H1 (cell line): ENCODE measurements at regions not wholly inside any gene's neighbourhood (a gene's known extent, or its start where the extent isn't known, plus 50 kb on each side); places are given as distances from the start of the nearest gene placed in this dataset.

Source experiments
- CTCF ChIA-PET: fragments of 300-600 bp; sonication (Branson Sonifier 250); formaldehyde crosslinking; loops from one replicate; lab custom pipeline; 2021; ENCODE audit not compliant: partially characterized antibody; lab: Charles Lee
- POLR2A ChIA-PET: fragments of 300-600 bp; sonication (Branson Sonifier 250); formaldehyde crosslinking; loops from one replicate; lab custom pipeline; 2021; ENCODE audit warnings: inconsistent platforms; ENCODE audit not compliant: partially characterized antibody; lab: Charles Lee
- DNase-seq, 2 experiments: peaks; one replicate each; pipeline versions ENCODE4 v3.0.0 to v3.0.0-alpha.2; 2010 to 2022; ENCODE audit warnings: low spot score in 2 of 2, low read depth in 1 of 2, mixed read lengths in 1 of 2
- FAIRE-seq: peaks from 2 replicates; lab custom pipeline; 2011; peaks lifted over from hg19 to GRCh38; lab: Jason Lieb, UNC
- H2AFZ ChIP-seq: 2 replicates; pipeline ENCODE4 v1.8.1; 2012; ENCODE audit warnings: low read length, inconsistent platforms
- H2AK5ac ChIP-seq: 2 replicates; pipeline ENCODE4 v1.6.1; 2013; ENCODE audit warnings: low read depth, low read length
- H2BK120ac ChIP-seq: replicated peaks from 2 replicates; pipeline ENCODE3; 2013; ENCODE audit warnings: low read depth, low read length, inconsistent platforms
- H2BK12ac ChIP-seq: 2 replicates; pipeline ENCODE4 v1.6.1; 2013; ENCODE audit warnings: low read depth, low read length
- H2BK15ac ChIP-seq: 2 replicates; pipeline ENCODE4 v1.6.1; 2013; ENCODE audit warnings: low read length
- H2BK20ac ChIP-seq: 2 replicates; pipeline ENCODE4 v1.6.1; 2013; ENCODE audit warnings: low read length
- H2BK5ac ChIP-seq: 2 replicates; pipeline ENCODE4 v1.6.1; 2013; ENCODE audit warnings: low read depth, low read length
- H3K14ac ChIP-seq: 2 replicates; pipeline ENCODE4 v1.6.1; 2013; ENCODE audit warnings: inconsistent platforms; ENCODE audit not compliant: insufficient read length
- H3K18ac ChIP-seq: 2 replicates; pipeline ENCODE4 v1.6.1; 2013; ENCODE audit warnings: low read length; ENCODE audit errors: extremely low read depth
- H3K23ac ChIP-seq: 2 replicates; pipeline ENCODE4 v1.6.1; 2013; ENCODE audit warnings: inconsistent platforms; ENCODE audit not compliant: insufficient read length
- H3K23me2 ChIP-seq: 2 replicates; pipeline ENCODE4 v1.6.1; 2013; ENCODE audit warnings: low read depth, low read length
- H3K27ac ChIP-seq: 2 replicates; pipeline ENCODE4 v1.6.1; 2011; ENCODE audit warnings: low read depth, low read length, inconsistent platforms
- H3K27me3 ChIP-seq, 4 experiments: replicated peaks in 1 of 4; 1 replicate in 1 of 4; 2 replicates in 3 of 4; pipeline versions ENCODE4 v1.6.1 to v1.8.1; 2011 to 2013; ENCODE audit warnings: low read length in 3 of 4, mild to moderate bottlenecking in 3 of 4, inconsistent platforms in 2 of 4, mixed read lengths in 2 of 4, moderate library complexity in 1 of 4; ENCODE audit not compliant: control insufficient read depth in 3 of 4, insufficient read depth in 3 of 4; ENCODE audit errors: extremely low read depth in 1 of 4
- H3K36me3 ChIP-seq, 4 experiments: 2 replicates each; pipeline versions ENCODE4 v1.6.1 to v1.8.1; 2011 to 2013; ENCODE audit warnings: mild to moderate bottlenecking in 4 of 4, low read length in 3 of 4, moderate library complexity in 2 of 4, control low read depth in 1 of 4, inconsistent platforms in 1 of 4; ENCODE audit not compliant: insufficient read depth in 4 of 4, control insufficient read depth in 2 of 4
- H3K4ac ChIP-seq: replicated peaks from 2 replicates; pipeline ENCODE3; 2013; ENCODE audit warnings: low read length, low read depth, mixed read lengths, inconsistent platforms; ENCODE audit not compliant: insufficient read length
- H3K4me1 ChIP-seq, 4 experiments: replicated peaks in 1 of 4; 1 replicate in 1 of 4; 2 replicates in 3 of 4; pipeline versions ENCODE4 v1.6.1 to v1.8.1; 2011 to 2013; ENCODE audit warnings: low read length in 3 of 4, inconsistent platforms in 2 of 4, mixed read lengths in 1 of 4; ENCODE audit not compliant: insufficient read depth in 4 of 4, control insufficient read depth in 3 of 4
- H3K4me2 ChIP-seq, 2 experiments: 2 replicates each; pipeline versions ENCODE4 v1.6.1 to v1.8.1; 2011 to 2013; ENCODE audit warnings: low read depth in 2 of 2, low read length in 2 of 2, control low read depth in 1 of 2, inconsistent platforms in 1 of 2, mild to moderate bottlenecking in 1 of 2; ENCODE audit not compliant: insufficient read depth in 1 of 2
- H3K4me3 ChIP-seq, 4 experiments: fragments of 200-600, 300-600 bp in 1 of 4; sonication (generic), shearing (Covaris generic), sonication (Bioruptor Twin) in 1 of 4; 2 replicates each; pipeline versions ENCODE4 v1.5.1 to v1.8.1; 2011 to 2016; ENCODE audit warnings: low read length in 4 of 4, low read depth in 3 of 4, control low read depth in 2 of 4, inconsistent platforms in 2 of 4, mild to moderate bottlenecking in 2 of 4, mixed read lengths in 1 of 4, moderate library complexity in 1 of 4; ENCODE audit not compliant: insufficient read depth in 2 of 4; ENCODE audit errors: extremely low read depth in 1 of 4
- H3K56ac ChIP-seq: replicated peaks from 2 replicates; pipeline ENCODE3; 2013; ENCODE audit warnings: low read depth, mild to moderate bottlenecking, mixed read lengths, low read length, inconsistent platforms; ENCODE audit not compliant: insufficient read length
- H3K79me1 ChIP-seq: 2 replicates; pipeline ENCODE4 v1.6.1; 2013; ENCODE audit warnings: low read depth, low read length, control low read depth
- H3K79me2 ChIP-seq, 2 experiments: 2 replicates each; pipeline versions ENCODE4 v1.6.1 to v1.8.1; 2012 to 2013; ENCODE audit warnings: low read length in 2 of 2, mild to moderate bottlenecking in 2 of 2, inconsistent platforms in 1 of 2; ENCODE audit not compliant: insufficient read depth in 2 of 2, control insufficient read depth in 1 of 2
- H3K9ac ChIP-seq, 4 experiments: replicated peaks in 1 of 4; 1 replicate in 1 of 4; 2 replicates in 3 of 4; pipeline versions ENCODE4 v1.6.1 to v1.8.1; 2011 to 2013; ENCODE audit warnings: low read depth in 3 of 4, low read length in 3 of 4, control low read depth in 2 of 4, mild to moderate bottlenecking in 2 of 4, moderate library complexity in 2 of 4, inconsistent platforms in 1 of 4; ENCODE audit errors: extremely low read depth in 1 of 4
- H3K9me3 ChIP-seq, 2 experiments: 2 replicates each; pipeline versions ENCODE4 v1.6.1 to v1.8.1; 2012 to 2013; ENCODE audit warnings: mild to moderate bottlenecking in 2 of 2, moderate library complexity in 2 of 2, control low read depth in 1 of 2, inconsistent platforms in 1 of 2, low read depth in 1 of 2, low read length in 1 of 2, mixed read lengths in 1 of 2; ENCODE audit not compliant: insufficient read depth in 2 of 2
- H4K20me1 ChIP-seq, 2 experiments: replicated peaks in 1 of 2; 2 replicates each; pipeline versions ENCODE3 to v1.8.1; 2011 to 2013; ENCODE audit warnings: inconsistent platforms in 2 of 2, low read length in 2 of 2, mild to moderate bottlenecking in 1 of 2; ENCODE audit not compliant: insufficient read depth in 2 of 2, control insufficient read depth in 1 of 2
- H4K5ac ChIP-seq: 2 replicates; pipeline ENCODE4 v1.6.1; 2013; ENCODE audit warnings: low read length, low read depth, mixed read lengths, inconsistent platforms; ENCODE audit not compliant: insufficient read length
- H4K8ac ChIP-seq: 2 replicates; pipeline ENCODE4 v1.8.0; 2013; ENCODE audit warnings: mild to moderate bottlenecking, moderate library complexity, low read length, inconsistent platforms; ENCODE audit not compliant: insufficient read depth; ENCODE audit errors: extremely low read depth
- H4K91ac ChIP-seq: replicated peaks from 2 replicates; pipeline ENCODE3; 2013; ENCODE audit warnings: low read length, mixed read lengths, inconsistent platforms; ENCODE audit not compliant: insufficient read length
- RFX5 ChIP-seq: IDR thresholded peaks from 2 replicates; pipeline ENCODE4 v1.6.1; 2011; ENCODE audit warnings: low read depth, low read length, improper control_type of control experiment, borderline replicate concordance
- RNF2 ChIP-seq: fragments of 200-900, 300-1000 bp; sonication (generic); IDR thresholded peaks from 2 replicates; pipeline ENCODE4 v1.7.1; 2016; ENCODE audit warnings: borderline replicate concordance, low read depth, mild to moderate bottlenecking, antibody characterized with exemption, low read length; ENCODE audit not compliant: poor library complexity, severe bottlenecking; ENCODE audit errors: missing control alignments
- SAP30 ChIP-seq: fragments of 300-600 bp; sonication (generic); IDR thresholded peaks from 2 replicates; pipeline ENCODE4 v1.7.1; 2012; ENCODE audit warnings: low read length, moderate library complexity, mild to moderate bottlenecking, inconsistent platforms; ENCODE audit not compliant: insufficient read depth, insufficient replicate concordance
- SP4 ChIP-seq: IDR thresholded peaks from 2 replicates; pipeline ENCODE4 v1.6.1; 2012; ENCODE audit warnings: low read length, inconsistent platforms
- WGBS, 2 experiments: shearing (Covaris generic) in 1 of 2; methylation state at CpG; one replicate each; pipeline versions ENCODE4 v1.1.6 to v1.1.7; 2013 to 2015; ENCODE audit warnings: low lambda C conversion rate in 2 of 2, mixed read lengths in 2 of 2, inconsistent platforms in 1 of 2, low coverage in 1 of 2, missing lambda C conversion rate in 1 of 2; ENCODE audit not compliant: insufficient replicate concordance in 2 of 2, insufficient coverage in 1 of 2, insufficient read length in 1 of 2; ENCODE audit errors: extremely low coverage in 1 of 2, missing lambda C conversion rate in 1 of 2; 5-methylcytosine and 5-hydroxymethylcytosine counted together

DNA sequence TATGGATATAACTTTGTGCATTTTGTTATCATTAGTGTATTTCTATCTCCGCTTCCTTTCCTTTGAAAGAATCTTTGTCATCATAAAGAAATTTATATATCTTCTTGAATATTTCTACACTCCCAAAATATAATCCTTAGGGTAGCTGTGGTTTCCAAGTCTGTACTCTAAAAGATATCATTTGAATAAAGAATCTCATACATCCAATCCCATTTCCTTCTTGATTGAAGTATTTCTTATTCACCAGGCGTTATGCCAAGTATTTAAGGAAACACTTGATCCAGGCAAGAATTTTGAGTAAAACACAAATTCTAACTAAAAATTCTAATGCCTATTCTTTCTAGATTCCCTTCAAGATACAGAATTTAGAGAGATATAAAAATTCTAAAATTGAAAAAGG is 821.8 kb downstream of the GALC start:
- H3K36me3 ChIP-seq = no peaks in the 10 kb centered on the region
- H2BK5ac ChIP-seq = no peak overlapping the region
- DNase-seq = no peak
- peaks cover 0 to 7% (median 1%) of the 10 kb centered on the region in 4 experiments; a peak in 4 of 7 replicates for H3K4me1 ChIP-seq
- no peak overlapping the region for H3K4ac ChIP-seq
- no peak overlapping the region for H2AK5ac ChIP-seq
- H3K23ac ChIP-seq = no peak overlapping the region
- H3K4me2 ChIP-seq = no peak overlapping the region
- H3K18ac ChIP-seq = no peak overlapping the region
- H3K14ac ChIP-seq = no peak overlapping the region
- H3K9me3 ChIP-seq = no peaks in the 10 kb centered on the region
- TF ChIP-seq SP4 (no peak), RFX5 (no peak), RNF2 (no peak), SAP30 (no peak)
- TF ChIP-seq, all 59 proteins: peak for 0
- no peak overlapping the region for H4K5ac ChIP-seq
- no peak overlapping the region for H3K56ac ChIP-seq
- H3K79me1 ChIP-seq = no peaks in the 10 kb centered on the region
- WGBS, 2 experiments = 96% methylated on average over 2 of the region's 2 CpGs; no CpG with 5 or more reads in 1 of the 2 experiments
- no peak overlapping the region for H2BK12ac ChIP-seq
- H2BK15ac ChIP-seq = no peak overlapping the region
- no peak overlapping the region for H4K8ac ChIP-seq
- no peak overlapping the region for H3K27ac ChIP-seq
- FAIRE-seq = no peak
- no peak overlapping the region for H2BK120ac ChIP-seq
- no peak overlapping the region for H2AFZ ChIP-seq
- no peak overlapping the region for H2BK20ac ChIP-seq
- no peak overlapping the region for H3K9ac ChIP-seq
- no peak overlapping the region for H4K91ac ChIP-seq
- H3K23me2 ChIP-seq = no peaks in the 10 kb centered on the region
- no peaks in the 10 kb centered on the region for H3K27me3 ChIP-seq
- H4K20me1 ChIP-seq = no peaks in the 10 kb centered on the region
- no peaks in the 10 kb centered on the region for H3K79me2 ChIP-seq
- CTCF ChIA-PET = interaction anchor here (0.6 to 0.7 kb wide), 2 partner anchors 116 to 226 kb away, joined by 3 to 5 read pairs; no protein-coding TSS in a partner anchor
- POLR2A ChIA-PET = no interaction called here
- H3K4me3 ChIP-seq = no peak overlapping the region
